Limb (tissue), 2 donors: ENCODE measurements at regions not wholly inside any gene's neighbourhood (a gene's known extent, or its start where the extent isn't known, plus 50 kb on each side); places are given as distances from the start of the nearest gene placed in this dataset.

Experiments
- DNase-seq, 2 donors: peaks; one replicate each; pipeline ENCODE4 v3.0.0-alpha.2; 2016; ENCODE audit errors: extremely low spot score in 2 of 2

DNA sequence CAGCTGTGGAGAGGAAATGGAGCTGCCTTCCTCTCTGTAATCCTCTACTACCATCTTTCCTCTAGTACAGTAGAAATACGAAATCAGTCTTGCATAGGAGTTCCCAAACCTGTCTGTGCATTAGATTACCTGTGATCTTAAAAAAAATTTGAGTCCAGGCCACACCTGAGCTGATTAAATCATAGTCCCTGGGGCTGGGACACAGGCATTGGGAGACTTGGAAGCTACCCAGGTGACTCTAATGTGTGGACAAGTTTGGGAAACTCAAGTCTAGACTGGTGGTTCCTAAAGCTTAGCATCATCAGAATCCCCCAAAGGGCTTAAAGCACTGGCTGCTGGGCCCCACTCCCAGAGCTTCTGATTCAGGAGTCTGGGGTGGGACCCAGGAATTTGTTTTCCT, 152.7 kb upstream of the GLI3 start:
- no peak for DNase-seq

DNA sequence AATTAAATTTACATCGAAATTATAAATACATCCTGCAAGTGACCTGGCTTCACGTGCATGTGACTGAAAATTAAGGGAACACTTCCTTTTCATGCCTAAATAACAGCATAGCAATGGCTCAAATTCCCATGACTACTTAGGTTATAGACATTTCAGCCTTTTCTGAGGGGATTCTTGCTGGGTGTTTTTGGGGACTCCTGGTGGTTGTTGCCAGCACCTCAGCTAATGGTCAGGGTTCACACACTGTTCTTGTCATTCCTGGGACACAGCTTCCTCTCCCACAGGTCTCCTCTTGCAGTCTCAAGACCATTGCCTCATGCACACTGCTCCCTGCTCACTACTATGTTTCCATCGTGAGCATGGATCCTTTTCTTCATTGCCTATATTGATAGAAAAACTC, 148.9 kb upstream of the GLI3 start:
- DNase-seq = no peak

DNA sequence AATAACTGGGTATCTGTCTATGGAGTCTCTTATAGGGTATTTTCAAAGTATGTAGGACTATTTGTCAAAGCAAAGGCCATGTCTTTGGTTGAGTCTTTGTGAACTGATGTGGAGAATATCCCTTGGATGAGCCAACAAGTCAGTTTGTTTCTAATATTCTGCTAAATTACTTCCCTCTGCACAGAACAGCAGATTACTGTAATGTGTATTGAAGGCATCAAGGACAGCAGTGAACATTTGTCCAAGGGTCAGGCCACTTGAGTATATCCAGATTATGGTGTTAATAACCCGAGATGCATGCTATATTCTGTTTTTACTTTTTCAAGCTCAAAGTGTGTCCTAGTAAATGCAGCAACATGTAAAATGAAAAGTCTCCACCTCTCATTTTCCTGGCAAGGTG, 144.2 kb upstream of the GLI3 start:
- DNase-seq = no peak

DNA sequence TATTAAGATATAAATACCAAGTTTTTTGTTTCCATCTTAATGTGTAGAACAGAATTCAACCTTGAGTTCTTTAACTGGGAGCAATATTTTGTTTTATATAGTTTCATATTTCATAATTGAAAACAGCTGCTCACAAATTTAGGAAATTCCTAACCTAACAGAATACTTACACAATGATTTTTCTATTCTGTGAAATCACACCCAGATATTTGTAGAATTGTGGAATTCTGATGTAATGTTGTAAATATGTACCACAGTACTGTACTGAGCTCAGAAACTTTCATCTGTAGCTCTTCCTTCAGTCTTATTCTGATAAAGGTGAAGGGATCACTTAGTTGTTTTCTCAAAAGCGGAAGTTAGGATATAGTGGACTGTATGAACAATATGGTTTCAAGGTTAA, 143.4 kb upstream of the GLI3 start:
- DNase-seq = no peak

DNA sequence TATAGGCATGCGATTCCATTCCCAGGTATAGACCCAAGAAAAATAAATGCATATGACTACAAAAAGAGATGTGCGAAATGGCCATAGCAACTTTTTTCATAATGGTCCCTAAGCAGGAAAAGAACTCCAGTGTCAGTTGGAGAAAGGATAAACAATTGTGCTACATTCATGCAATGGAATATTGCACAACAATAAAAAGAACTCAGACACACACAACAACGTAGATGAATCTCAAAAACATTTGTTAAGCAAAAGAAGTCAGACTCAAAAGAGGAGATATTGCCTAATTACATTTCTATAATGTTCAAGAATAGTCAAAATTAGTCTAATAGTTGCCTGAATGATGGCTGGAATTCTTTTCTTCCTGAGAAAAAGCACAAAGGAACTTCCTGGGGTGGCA, 141.1 kb upstream of the GLI3 start:
- DNase-seq = no peak

DNA sequence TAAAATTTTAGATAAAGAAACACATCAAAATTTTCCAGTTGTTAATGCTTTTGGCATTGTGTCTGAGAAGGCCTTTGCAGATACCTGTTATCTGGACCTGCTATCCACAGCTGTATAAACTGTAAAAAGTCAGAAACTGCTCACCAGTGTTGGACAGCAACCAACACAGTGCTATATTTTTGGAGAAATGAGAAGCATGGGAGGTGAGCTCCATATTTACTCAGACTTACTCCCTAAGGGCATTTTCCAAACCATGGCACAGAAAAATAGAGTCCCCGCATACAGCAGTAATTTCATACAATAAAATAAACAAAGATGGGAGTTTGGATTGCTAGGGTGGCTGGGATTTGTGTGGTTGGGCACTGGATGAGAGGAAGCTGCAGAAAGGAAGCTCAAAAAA, 136.3 kb upstream of the GLI3 start:
- DNase-seq = no peak

DNA sequence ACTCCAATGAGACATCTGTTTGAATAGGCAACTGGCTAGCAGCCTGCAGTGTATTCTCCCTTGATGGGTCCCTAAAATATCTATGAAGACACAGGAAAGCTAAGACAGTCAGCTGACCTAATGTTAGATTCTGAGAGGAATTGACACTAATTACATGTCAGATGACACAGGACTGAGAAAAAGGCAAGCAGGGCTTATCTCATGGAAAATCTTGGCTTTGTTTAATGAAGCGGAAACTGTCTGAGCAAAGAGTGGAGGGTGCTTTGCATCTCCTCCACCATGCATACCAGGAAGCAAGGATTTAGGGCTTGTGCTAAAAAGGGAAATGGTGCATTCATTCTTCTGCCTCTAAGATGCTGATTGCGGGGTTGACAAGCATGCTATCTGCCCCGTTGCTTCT, 135.5 kb upstream of the GLI3 start:
- DNase-seq = no peak

DNA sequence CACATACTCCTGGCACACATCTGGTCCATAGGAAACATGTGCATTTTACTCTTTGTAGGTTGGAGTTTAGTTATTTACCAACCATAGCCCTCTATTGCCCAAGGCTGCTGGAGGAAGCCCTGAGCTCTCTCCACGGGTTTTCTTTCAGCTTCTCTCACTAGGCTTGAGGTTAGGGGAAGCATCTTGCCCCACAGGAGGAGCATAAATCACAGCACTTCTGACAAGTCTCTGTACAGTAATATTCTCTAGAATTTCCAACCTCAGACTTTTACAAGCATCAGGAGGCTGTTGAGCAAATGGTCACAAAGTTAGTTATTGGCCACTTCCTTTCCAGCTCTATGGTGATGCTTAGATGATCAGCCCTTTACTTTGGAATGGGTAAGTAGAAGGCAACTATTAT, 122.9 kb upstream of the GLI3 start:
- DNase-seq = no peak

DNA sequence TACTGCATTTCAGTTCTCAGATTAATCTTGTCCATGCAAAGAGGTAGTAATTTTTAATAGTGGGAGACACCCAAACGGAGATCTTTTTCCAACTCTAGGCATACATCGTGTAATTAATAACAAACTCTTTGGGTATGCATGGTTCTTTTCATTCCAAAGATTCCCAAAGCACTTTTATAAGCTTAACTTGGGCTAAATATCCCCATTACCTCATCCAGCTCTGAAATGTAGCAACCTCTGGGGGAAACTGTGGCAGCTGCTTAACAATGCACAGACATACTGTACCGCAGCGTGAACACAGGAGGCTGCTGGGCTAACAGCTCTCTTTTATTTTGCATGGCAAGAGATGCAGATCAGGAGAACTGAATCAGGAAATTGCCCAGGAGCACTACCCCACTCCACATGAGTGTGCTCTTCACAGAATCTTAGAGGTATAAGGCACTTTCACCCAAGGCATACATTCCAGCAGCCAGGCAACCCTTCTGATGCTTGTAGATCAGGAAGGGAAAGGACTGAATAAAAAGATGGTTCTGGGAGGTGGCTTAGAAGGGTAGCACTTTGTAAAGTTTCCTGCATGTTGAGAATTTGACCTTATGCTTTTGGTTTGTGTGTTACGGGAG, 114.4 kb upstream of the GLI3 start:
- DNase-seq = peak; percentile 54 to 75

DNA sequence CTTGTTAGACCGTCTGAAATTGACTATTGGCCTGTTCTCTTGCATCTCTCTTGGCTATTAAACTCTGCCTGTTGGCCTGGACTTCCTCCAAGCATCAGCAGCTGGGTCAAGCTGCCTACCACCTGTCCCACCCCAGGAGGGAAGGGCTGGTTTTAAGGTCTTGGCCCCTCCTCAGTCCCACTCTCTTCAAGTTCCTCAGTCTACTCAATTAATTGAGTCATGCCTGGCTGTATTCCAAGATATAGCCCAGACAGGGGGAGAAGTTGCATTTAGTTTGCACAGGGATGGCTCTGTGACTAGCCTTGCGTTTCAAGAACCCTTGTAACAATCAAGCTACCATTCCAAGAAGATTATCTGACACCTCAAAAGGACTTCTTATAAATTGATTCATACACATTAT, 113.8 kb upstream of the GLI3 start:
- peak; percentile 69 to 84 for DNase-seq

DNA sequence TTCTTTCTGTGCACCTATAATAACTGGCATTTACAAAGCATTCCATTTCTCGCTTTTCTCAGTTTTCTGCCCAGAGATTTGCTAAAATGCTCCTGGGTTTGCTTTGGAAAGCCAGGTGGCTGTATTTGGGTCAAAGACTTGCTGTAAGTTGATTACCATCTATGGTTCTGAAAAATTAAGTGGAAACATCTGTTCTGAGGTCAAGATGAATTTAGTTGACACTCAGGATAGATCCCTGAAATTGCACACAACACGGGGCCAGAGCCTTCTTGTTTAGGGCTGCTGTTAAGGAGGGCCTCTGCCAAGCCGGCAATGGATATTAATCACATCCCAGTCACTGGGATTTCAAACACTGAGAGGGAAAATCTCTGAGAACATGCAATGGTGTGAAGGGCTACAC, 111.6 kb upstream of the GLI3 start:
- peak in 1 of 2 donors; percentile 25 for DNase-seq

DNA sequence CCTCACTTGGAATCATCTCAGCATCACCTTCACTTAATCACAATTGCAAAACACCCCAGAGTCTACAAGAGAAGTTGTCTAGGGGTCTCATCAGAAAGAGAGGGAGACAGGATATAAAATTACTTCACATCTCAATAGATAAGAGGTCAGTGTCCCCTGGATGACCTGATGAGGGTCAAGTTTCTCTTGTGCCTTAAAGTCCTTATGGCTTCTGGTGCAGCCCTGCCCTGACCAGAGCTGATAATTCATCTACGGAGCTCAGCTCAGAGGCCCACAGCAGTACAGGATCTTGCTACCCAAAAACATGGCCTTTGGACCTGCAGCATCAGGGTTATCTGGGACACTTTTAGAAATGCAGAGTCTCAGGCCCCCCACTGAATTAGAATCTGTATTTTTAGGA, 111.1 kb upstream of the GLI3 start:
- DNase-seq = no peak

DNA sequence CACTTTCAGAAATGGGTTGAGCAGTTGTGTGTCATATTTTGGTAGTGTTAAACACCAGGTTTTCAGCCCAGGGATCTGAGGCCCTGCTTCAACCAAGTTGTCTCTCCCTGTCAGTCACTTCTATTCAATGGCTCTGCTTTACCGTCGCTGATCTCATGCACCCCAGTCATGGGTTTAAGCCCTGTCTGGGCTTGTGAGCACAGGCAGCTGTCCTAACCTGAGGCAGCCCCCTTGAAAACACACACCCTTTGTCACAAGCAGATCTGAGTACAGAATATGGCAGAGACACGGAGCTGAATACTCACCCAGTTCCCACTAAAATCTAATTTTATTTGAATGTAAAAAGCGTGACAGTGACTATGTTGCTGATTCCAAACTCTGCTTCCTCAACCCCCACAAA, 110.6 kb upstream of the GLI3 start:
- no peak for DNase-seq

DNA sequence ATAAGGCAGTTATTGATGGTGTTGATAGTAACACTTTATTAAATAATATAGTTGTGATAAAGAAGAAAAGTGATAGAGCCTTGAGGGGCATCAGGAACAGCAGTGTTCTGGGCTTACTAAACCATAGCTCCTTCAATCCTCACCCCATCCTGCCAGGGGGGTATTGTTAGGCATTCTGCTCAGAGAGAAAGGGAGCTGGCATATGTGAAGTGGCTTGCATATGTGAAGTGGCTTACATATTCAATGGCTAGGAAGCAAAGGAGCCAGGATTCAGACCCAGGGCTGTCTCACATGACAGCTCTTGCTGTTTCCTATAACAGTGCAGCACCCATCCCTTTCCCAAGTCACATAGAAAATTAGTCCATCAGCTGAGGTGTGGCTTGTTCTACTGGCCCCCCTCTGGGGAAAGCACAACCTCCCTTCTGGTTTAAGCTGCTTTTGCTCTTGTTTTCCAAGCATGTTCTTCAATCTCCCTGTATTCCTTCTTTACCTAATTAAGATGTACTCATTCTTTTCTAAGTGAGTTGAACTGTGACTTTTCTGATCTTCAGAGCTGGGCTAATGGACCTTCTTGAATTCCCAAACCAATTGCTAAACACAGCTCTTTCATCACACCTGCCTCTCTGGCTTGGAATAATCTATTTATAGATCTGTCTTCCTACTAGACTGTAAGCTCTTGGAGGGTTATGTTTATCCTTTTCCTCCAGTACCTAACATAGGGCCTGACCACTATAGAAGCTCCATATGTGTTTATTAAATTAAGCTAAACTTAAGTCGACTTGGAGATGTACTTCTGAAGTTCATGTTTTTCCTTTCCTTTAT, 108.7 kb upstream of the GLI3 start:
- DNase-seq = no peak

DNA sequence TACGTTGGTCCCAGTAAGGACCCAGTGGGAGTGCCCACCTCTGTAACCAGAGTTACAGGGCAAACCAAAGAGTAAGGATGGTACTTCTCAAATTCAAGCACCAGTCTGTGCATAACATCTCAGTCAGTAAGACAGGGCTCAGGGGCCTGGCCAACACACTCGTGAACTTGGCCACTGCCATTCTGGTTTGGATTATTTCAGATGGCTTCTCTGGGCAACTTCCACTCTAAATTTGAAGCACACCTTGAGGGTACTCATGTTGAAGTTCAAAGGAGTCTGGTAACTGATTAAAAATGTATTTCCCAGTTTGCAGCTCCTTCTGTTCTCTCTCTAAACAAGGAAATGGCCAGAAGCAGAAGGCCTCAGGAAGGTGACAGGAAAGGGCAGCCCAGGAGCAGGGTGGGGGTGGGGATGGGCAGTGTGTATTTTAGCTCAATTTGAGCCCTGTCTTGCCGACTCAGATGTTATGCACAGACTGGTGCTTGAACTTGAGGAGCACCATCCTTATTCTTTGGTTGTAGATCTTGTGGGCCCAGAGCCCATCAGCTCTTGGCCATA, 107.3 kb upstream of the GLI3 start:
- no peak for DNase-seq

DNA sequence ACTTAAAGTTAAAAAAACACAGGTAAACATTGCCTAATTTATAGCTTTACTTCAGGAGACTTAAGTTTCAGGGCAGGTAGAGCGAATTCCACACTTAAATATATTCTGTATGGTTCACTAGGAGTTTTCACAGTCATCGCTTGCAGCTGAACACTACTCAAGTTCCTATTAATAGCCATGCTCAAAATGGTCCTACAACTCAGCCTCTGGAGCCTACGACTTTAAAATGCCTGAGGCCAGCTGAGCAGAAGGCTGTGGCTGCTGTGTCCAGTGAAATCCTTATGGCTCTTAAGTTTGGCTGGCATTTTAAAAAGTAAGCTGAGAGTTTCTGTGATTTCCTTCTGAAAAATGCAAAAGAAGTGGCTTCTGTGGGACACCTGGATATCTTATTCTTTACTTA, 105.4 kb upstream of the GLI3 start:
- peak in 1 of 2 donors; percentile 23 for DNase-seq

DNA sequence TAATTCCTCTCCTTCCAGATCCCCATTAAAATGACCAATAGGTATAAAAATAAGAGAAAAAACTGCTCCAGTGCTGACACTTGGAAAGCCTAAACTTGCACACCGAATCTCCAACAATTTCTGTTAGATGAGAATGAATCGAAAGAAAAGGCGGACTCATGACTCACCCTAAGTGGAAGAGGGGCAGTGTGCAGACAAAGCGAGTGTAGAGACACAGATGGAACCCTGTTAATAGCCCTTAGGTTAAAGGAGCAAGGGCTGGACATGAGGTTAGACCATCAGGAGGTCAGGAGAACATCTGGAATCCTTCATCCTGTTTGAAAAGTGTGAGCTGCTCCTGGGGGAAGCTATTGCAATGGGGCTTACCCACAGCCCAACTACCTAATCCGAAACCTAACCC, 103.4 kb upstream of the GLI3 start:
- no peak for DNase-seq

DNA sequence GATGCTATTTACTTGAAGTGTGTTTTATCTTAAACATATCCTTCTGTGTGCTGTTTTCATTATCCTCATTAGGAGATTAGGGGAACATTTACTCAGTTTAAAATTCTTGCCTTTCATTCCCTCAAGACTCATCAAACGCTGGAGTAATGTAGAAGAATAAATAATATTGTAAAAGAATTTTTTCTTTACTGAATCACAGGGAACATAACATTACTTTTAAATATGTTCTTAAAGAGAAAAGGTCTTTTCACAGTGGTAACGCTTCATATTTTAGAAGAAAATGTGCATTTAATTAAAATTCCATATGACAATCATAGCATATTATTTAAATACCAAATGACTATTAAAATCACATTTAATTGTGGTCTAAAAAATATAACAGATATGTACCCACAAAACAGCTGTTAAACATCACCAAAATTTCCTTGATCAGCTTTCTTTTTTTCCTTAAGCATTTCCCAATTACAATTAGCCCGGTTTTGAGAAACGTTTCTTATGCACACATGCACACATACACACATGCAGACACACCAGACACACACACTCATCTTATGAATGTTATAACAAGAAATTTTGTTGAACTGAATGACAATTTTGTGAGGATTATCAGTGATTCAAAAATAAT, 102.0 kb upstream of the GLI3 start:
- no peak for DNase-seq

DNA sequence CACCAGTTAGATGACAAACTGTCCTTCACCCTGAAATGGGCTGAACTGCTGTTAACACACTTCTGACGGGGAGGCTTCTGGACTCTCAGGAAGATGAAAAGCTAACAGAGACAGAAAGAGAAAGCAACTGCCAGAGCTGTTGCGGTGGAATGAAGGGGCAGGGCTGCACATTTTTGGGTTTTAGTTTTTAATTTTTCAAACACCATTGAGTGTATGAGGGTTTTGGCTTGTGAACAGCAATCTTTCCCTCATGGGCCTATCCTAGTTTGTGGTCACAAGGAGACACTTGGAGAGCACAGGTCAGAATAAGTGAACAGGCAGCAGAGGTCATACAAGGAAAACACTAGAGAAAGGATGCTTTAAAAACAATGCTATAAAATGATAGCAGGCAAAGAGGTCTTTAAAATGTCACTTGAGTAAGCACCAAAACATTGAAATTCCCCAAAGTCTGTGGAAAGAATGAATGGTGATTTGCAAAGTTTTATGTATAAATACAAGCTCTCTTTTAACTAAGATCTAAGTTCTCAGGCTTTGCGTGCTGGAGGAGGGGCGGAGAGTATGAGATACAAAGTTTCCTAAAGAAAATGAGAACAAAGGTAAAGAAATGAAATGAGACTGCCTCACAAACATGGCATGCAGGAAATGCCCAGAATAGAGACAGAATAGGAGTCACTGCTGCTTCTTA, 101.4 kb upstream of the GLI3 start:
- peak in 1 of 2 donors; percentile 52 for DNase-seq

DNA sequence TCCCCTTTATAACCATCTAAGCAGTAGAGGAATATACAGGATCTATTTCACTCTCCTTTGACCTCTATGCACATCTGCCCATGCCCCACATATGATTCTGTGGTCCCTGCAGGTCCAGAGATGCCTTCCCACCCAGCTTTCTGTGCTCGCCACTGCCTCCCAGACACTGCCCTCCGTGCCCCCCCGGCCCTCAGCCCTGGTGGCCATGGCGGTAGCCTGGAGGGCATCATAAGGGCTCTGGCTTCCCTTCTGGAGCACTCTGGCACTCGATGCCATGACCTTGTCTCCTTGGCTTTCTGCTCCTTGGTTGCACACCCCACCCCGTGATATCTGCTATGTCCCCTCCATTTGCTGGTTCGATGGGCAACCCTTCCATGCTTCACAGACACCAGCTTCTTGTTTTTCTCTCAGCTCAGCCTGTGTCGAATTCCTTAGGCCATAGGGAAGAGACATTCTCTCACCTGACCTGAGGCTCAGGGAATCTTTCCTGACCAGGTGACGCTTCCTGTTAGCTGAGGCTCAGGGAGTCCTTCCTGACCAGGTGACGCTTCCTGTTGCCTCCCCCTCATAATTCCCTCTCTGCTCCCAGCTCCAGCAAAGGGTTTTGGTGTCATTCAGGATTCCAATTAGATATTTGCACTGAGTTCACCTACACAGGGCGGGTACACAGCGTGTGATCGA, 100.4 kb upstream of the GLI3 start:
- DNase-seq = no peak

DNA sequence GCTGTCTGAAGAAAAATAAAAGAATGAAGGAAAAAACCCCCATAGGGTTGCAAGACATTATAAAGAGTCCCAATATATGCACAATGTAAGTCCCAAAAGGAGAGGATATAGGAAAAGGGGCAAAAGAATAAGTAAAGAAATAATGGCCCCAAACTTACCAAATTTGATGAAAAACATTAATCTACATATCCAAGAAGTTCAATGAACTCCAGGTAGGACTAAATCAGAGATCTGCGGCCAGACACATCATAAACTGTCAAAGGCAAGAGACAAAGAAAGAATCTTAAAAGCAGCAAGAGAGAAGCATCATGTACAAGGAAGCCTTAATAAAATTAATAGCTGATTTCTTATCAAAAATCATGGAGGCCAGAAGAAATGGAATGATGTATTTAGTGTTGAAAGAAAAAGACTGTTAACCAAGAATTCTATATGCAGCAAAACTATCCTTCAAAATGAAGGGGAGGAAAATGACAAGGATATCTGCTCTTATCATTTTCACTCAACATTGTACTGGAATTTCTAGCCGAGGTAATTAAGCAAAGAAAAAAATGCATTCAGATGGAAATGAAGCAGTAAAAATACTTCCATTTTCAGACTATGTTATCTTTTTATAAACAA, 95.7 kb upstream of the GLI3 start:
- DNase-seq = no peak
